GM18498 (cell line): ENCODE measurements at regions not wholly inside any gene's neighbourhood (a gene's known extent, or its start where the extent isn't known, plus 50 kb on each side); places are given as distances from the start of the nearest gene placed in this dataset.
"Not testable (repeated sequence)": the region's sequence is repeated elsewhere in the genome, so short reads cannot be mapped to it uniquely, and the experiment has no call there.

Source experiments
- ATAC-seq: cut with Tn5 transposase; IDR thresholded peaks from one replicate; pipeline ENCODE4 v1.9.1; 2021; ENCODE audit warnings: mild to moderate bottlenecking, moderate library complexity; ENCODE audit not compliant: unreplicated experiment

DNA sequence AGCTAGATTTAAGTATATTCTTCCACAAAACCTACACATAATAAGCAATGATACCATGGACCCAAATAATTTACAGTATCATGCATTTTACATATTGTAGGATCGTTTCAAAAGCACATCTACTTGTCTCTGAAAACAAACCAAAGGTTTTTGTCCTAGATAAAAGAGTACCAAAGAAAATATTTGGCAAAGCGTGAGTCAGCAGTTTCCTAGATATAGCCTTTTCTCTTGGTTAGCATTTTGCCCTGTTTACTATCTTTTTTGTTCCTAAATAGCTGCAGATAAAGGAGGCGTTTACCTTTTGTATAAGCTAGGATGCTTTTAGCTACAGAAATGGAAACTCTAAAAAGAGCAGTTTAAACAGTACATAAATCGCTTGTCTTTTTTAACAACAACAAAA lies 305.8 kb upstream of the GULP1 start:
- no peak for ATAC-seq

GRCh38 chr2:187986390-187987105 lies 305.1 kb upstream of the GULP1 start:
- ATAC-seq: no peak

DNA sequence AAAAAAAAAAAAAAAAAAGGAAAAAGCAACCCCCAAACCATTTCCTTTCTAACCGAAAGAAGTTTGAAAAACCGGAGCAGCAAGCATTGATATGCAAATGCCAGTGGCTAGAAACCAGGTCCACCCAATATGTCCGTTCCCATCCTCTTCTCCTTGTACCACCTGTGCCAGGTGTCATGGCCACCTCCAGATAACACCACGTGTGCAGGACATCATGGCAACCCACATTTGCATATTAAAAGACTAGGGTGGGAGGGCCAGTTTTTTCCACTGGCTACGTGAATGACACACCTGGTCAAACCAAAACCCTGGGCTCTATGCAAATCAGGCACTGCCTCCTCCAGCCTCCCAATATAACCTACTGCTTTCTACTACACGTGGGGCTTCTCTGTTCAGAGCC lies 303.3 kb upstream of the GULP1 start:
- ATAC-seq: no peak

DNA sequence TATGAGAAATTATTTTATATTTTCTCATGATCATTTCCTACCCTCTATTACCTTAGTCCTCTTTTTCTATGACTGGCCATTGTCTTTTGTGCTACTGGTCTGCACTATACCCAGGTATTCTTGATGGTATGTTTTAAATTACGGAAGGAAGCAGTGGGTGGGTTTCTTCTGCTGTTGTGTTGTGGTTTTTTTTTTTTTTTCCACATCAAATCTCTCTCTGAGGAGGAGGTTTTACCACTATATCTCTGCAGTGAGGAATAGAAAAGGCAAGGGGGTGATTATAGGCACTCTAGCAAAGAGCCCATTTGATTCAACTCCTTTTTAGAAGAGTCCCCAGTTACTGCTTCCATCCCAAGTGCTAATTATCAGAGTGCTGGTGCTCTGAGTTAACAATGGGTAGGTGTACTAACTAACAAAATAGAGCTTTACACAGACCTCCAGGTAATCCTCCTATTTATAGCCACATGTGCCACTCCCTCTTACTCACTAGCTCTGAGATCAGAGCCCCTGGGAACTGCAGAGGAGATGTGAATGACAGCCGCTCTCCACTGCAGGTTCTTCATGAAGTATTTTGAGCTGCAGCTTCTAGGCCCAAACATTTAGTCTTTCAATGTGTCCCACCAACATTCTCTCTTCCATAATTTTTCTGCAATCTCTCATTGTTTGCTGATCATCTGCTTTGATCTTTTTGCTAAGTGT lies 301.6 kb upstream of the GULP1 start:
- ATAC-seq: no peak

- no peak for ATAC-seq
Observed at GRCh38 chr2:187991389-187991788, 300.3 kb upstream of the GULP1 start.

DNA sequence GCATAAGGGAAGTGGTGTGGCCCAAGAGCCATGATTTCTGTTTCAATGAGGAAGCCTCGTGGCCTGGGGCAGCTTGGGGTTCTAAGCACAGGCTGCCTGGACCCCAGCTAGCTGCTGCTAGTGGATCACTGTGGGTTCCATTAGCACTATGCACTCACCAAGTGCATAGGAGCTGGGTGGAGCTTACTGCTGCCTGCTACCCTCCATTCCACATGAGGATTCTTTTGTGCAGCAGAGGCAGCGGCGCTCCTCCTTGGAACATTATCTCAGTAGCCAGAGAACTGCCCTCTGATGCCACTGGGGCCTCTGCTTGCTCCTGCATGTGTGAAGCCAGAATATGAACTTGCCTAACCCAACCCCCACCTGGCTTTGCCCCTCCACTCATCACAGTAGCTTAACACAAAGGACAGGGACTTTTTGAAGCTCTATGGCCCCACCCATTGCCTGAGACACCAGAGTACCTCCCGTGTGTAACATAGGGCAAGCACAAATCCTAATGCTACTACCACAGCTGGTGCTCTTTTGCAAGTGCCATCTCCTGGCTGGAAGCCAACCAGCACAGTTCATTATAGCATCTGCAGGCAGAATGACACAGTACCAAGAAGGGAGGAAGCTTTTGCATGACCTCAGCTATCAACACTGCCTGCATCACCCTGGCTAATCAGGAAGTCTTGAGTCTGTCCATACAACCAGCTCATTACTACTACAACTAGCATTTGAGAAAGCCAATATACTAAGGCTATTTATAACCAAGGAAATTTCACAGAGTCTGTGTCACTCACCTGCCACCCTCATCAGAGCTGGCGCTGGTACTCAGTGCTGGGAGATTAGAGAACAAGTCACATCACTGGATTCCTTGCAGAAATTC lies 297.0 kb upstream of the GULP1 start:
- ATAC-seq: no peak

DNA sequence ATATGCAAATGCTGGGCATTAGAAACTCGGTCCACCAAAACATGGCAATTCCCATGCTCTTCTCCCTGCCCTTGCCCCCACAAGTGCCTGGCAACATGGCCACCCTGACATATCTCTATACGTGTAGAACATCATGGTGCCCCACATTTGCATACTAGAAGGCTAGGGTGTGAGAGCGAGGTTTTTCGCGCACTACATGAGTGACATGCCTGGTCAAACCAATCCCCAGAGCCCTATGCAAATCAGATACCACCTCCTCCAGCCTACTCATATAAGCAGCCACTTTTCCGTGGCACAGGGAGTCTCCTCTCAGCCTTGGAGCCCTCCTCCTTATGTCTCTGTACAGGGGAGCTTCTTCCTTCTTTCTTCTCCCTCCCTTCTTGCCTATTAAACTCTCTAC lies 296.1 kb upstream of the GULP1 start:
- no peak for ATAC-seq

GRCh38 chr2:187996630-187997029 lies 295.0 kb upstream of the GULP1 start:
- no peak for ATAC-seq

DNA sequence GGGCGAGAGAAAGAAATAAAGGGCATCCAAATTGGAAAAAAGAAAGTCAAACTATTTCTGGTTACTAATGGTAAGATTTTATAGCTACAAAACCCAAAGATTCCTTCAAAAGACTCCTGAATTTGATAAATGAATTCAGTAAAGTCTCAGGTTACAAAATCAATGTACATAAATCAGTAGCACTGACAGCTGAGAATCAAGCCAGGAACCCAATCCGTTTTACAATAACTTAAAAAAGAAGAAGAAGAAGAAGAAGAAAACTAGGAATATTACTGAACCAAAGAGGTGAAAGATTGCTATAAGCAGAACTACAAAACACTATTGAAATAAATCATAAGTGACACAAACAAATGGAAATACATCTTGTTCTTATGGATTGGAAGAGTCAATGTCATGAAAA lies 291.5 kb upstream of the GULP1 start:
- ATAC-seq: no peak

GRCh38 chr2:188003800-188004199 lies 287.9 kb upstream of the GULP1 start:
- ATAC-seq: no peak

DNA sequence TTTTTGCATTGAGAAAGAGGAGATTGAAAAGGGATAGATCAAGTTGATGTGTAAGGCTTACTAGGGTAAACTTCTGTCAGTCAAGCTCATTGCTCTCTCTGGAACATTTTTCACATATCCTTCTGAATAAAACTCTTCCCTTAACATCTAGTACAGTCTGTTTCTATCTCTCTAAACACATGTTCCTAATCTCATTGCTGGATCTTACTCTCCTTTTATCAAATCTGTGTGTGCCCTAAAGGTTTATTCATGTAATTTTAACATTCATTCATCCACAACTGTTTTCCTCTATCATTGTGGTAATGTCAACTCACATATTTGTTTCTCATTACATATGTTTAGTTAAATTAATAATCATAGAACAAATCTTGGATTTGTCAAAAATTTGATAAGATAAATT lies 277.9 kb upstream of the GULP1 start:
- ATAC-seq: no peak

DNA sequence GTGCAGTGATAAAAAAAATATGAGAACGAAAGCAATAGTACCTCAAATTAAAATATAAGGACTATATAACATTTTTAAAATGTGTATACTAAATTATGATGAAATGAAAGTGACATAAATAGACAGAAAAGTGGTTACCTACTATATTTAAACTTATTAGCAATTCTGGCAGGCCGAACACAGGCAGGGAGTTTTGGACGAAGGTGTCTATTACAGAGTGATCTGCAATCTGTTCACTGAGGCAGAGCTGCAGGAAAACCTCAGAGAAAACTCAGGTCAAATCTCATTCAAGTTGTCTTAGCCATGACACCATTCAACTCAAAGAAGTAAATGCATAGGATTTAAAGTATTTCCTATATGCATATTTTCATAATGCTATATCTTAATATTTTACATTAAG lies 274.8 kb upstream of the GULP1 start:
- no peak for ATAC-seq

- ATAC-seq: no peak
Observed at GRCh38 chr2:188022389-188022788, 269.3 kb upstream of the GULP1 start.

- no peak for ATAC-seq
Observed at GRCh38 chr2:188023035-188023434, 268.6 kb upstream of the GULP1 start.

- ATAC-seq: no peak
Observed at GRCh38 chr2:188024811-188025210, 266.9 kb upstream of the GULP1 start.

DNA sequence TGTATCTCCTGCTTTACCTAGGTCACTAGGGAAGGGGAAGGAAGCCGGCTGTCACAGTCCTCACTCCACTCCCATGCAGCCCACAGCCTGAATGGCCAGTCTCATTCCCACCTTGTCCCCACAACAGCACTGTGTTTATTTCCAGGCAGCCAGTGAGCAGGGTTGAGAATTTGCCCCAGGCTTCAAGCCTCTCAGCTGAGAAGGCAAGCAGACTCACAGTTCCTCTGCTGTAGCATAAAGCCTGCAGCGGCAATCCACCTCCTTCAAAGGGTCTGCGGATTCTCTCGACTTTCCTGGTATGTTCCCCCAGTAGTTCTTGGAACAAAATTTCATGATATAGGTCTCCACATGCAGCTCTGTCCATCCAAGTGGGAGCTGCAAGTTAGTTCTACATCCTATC lies 262.9 kb upstream of the GULP1 start:
- no peak for ATAC-seq

GRCh38 chr2:188032306-188032705 lies 259.4 kb upstream of the GULP1 start:
- ATAC-seq: no peak

- ATAC-seq: no peak
Observed at GRCh38 chr2:188032786-188033185, 258.9 kb upstream of the GULP1 start.

DNA sequence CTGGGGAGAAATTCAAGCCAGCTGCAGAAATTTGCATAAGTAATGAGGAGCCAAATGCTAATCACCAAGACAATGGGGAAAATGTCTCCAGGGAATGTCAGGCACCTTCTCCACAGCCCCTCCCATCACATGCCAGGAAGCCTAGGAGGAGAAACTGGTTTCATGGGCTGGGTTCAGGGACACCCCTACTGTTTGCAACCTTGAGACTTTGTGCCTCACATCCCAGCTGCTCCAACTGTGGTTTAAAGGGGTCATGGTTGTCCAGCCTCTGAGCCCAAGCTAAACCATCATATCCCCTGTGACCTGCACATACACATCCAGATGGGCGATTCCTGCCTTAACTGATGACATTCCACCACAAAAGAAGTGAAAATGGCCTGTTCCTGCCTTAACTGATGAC lies 258.4 kb upstream of the GULP1 start:
- not testable (repeated sequence) for ATAC-seq

- not testable (repeated sequence) for ATAC-seq
Observed at GRCh38 chr2:188034102-188034501, 257.6 kb upstream of the GULP1 start.

DNA sequence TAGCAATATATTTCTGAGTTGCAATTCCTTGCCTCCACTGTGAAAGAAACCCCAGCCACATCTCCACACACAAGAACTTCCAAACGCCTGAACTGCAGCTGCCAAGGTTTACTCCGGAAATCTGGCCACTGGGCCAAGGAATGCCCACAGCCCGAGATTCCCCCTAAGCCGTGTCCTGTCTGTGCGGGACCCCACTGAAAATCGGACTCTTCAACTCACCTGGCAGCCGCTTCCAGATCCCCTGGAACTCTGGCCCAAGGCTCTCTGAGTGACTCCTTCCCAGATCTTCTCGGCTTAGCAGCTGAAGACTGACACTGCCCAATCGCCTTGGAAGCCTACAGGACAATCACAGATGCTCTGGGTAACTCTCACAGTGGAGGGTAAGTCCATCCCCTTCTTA lies 256.3 kb upstream of the GULP1 start:
- ATAC-seq: not testable (repeated sequence)

DNA sequence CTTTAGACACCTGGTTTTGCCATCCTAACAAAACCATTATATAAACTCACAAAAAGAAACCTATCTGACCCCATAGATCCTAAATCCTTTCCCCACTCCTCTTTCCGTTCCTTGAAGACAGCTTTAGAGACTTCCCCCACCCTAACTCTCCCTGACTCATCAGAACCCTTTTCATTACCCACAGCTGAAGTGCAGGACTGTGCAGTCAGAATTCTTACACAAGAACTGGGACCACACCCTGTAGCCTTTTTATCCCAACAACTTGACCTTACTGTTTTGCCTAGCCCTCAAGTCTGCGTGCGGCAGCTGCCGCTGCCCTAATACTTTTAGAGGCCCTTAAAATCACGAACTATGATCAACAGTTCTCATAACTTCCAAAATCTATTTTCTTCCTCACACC lies 254.9 kb upstream of the GULP1 start:
- ATAC-seq: not testable (repeated sequence)
